ENCODE measurements at regions not wholly inside any gene's neighbourhood (a gene's known extent, or its start where the extent isn't known, plus 50 kb on each side); places are given as distances from the start of the nearest gene placed in this dataset.

DNA sequence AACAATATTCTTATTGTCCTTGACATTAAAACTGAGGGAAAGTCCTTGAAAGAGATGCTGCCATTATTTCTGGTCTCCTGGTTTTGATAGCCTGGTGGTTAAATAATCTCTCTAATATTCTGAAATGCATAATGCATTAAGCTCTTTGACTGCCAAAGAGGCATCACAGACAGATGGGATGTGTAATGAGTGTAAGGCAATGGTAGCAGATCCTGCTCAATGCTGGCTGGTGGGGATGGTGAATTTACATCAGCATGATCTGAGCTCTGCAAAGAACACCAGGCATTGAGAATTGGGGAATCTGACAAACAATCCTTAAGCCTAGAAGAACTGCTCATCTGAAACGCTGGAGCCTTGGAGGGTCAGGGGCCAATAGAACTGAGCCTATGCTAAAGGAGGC, 528.6 kb upstream of the LMCD1 start:
- no peak for TF ChIP-seq FOXM1 (IDR thresholded peaks at IDR 0.05; ENCODE audit: low read depth, low read length)
- no peak for TF ChIP-seq ZSCAN29 (IDR thresholded peaks at IDR 0.05)
- TF ChIP-seq ZNF217 (IDR thresholded peaks at IDR 0.05) = no peak
- no peak for TF ChIP-seq HDAC2 (IDR thresholded peaks at IDR 0.05)
- TF ChIP-seq PAX8 (IDR thresholded peaks at IDR 0.05) = no peak
- no peak for TF ChIP-seq BACH1 (IDR thresholded peaks at IDR 0.05; ENCODE audit: borderline replicate concordance)
- TF ChIP-seq RB1 (IDR thresholded peaks at IDR 0.05; ENCODE audit: borderline replicate concordance) = no peak
- TF ChIP-seq, protein P1, sequence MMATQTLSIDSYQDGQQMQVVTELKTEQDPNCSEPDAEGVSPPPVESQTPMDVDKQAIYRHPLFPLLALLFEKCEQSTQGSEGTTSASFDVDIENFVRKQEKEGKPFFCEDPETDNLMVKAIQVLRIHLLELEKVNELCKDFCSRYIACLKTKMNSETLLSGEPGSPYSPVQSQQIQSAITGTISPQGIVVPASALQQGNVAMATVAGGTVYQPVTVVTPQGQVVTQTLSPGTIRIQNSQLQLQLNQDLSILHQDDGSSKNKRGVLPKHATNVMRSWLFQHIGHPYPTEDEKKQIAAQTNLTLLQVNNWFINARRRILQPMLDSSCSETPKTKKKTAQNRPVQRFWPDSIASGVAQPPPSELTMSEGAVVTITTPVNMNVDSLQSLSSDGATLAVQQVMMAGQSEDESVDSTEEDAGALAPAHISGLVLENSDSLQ (IDR thresholded peaks at IDR 0.05) = no peak
- TF ChIP-seq RAD21 (IDR thresholded peaks at IDR 0.05; ENCODE audit: insufficient read depth, low read depth, low read length) = no peak
- TF ChIP-seq CHD1 (IDR thresholded peaks at IDR 0.05; ENCODE audit: low read depth, low read length) = no peak
- H3K36me3 ChIP-seq (ENCODE audit: control insufficient read depth in 2 of 2, insufficient read depth in 2 of 2, low read length in 1 of 2) = no peaks in the 10 kb centered on the region
- H4K20me1 ChIP-seq (ENCODE audit: control insufficient read depth, insufficient read depth) = no peaks in the 10 kb centered on the region
- H3K79me2 ChIP-seq (ENCODE audit: control insufficient read depth, insufficient read depth, low read length) = no peaks in the 10 kb centered on the region
- H3K9me3 ChIP-seq (replicated peaks; ENCODE audit: control insufficient read depth, insufficient read depth, low read length) = no peaks in the 10 kb centered on the region
- intact Hi-C loops (cut with micrococcal nuclease; ENCODE audit: unreplicated experiment) (no loop called here), in situ Hi-C loops (cut with MboI) (no loop called here)
- H3K27ac ChIP-seq (ENCODE audit: control insufficient read depth, insufficient read depth) = no peak overlapping the region
- ChIA-PET SMC1A (ENCODE audit: uncharacterized antibody, unreplicated experiment) (no interaction called here), RAD21 (ENCODE audit: unreplicated experiment) (no interaction called here), POLR2A (no interaction called here), CTCF (no interaction called here)
- no peak for ATAC-seq
- 0% methylated on average over 1 of the region's 1 CpG for WGBS (ENCODE audit: insufficient coverage, insufficient replicate concordance, low lambda C conversion rate, missing lambda C conversion rate)
- no peak overlapping the region for H2AFZ ChIP-seq (ENCODE audit: control insufficient read depth, low read depth, low read length)
- no peaks in the 10 kb centered on the region for H3K27me3 ChIP-seq (replicated peaks in 1 of 2; ENCODE audit: control insufficient read depth in 2 of 2, insufficient read depth in 2 of 2, low read length in 1 of 2)
- DNase-seq (ENCODE audit: low read depth, low spot score) = no peak
- H3K9ac ChIP-seq (ENCODE audit: control insufficient read depth, insufficient read depth, low read length) = no peak overlapping the region
- H3K4me2 ChIP-seq (ENCODE audit: control insufficient read depth, insufficient read depth) = no peak overlapping the region
- FAIRE-seq = no peak
- H3K4me3 ChIP-seq = no peak overlapping the region
- BruUV-seq (replicated peaks) = no TSS peak
- no peaks in the 10 kb centered on the region for H3K4me1 ChIP-seq (ENCODE audit: control insufficient read depth, insufficient read depth, low read length)
